GM18498 (cell line): ENCODE measurements at regions not wholly inside any gene's neighbourhood (a gene's known extent, or its start where the extent isn't known, plus 50 kb on each side); places are given as distances from the start of the nearest gene placed in this dataset.

Source experiments
- ATAC-seq: cut with Tn5 transposase; IDR thresholded peaks from one replicate; pipeline ENCODE4 v1.9.1; 2021; ENCODE audit warnings: mild to moderate bottlenecking, moderate library complexity; ENCODE audit not compliant: unreplicated experiment

- no peak for ATAC-seq
Measured at GRCh38 chr2:12381543-12382325, 335.0 kb upstream of the TRIB2 start.

GRCh38 chr2:12382366-12382765 is 334.4 kb upstream of the TRIB2 start:
- no peak for ATAC-seq

GRCh38 chr2:12389344-12390045 is 327.2 kb upstream of the TRIB2 start:
- no peak for ATAC-seq

- no peak for ATAC-seq
Measured at GRCh38 chr2:12391116-12391515, 325.6 kb upstream of the TRIB2 start.

GRCh38 chr2:12396699-12397098 is 320.0 kb upstream of the TRIB2 start:
- ATAC-seq, result no peak

- ATAC-seq, result no peak
Measured at GRCh38 chr2:12397854-12398253, 318.9 kb upstream of the TRIB2 start.

- no peak for ATAC-seq
Measured at GRCh38 chr2:12399240-12399639, 317.5 kb upstream of the TRIB2 start.

- ATAC-seq, result no peak
Measured at GRCh38 chr2:12400543-12400942, 316.2 kb upstream of the TRIB2 start.

GRCh38 chr2:12402440-12403139 is 314.1 kb upstream of the TRIB2 start:
- ATAC-seq, result no peak

- ATAC-seq, result no peak
Measured at GRCh38 chr2:12404497-12404896, 312.2 kb upstream of the TRIB2 start.

GRCh38 chr2:12407160-12407559 is 309.6 kb upstream of the TRIB2 start:
- no peak for ATAC-seq

- peak; percentile 96 for ATAC-seq
Measured at GRCh38 chr2:12412898-12413305, 303.8 kb upstream of the TRIB2 start.

GRCh38 chr2:12415536-12415935 is 301.2 kb upstream of the TRIB2 start:
- ATAC-seq, result no peak

GRCh38 chr2:12416600-12416999 is 300.1 kb upstream of the TRIB2 start:
- ATAC-seq, result no peak

- no peak for ATAC-seq
Measured at GRCh38 chr2:12417786-12418185, 298.9 kb upstream of the TRIB2 start.

GRCh38 chr2:12419803-12420202 is 296.9 kb upstream of the TRIB2 start:
- no peak for ATAC-seq

GRCh38 chr2:12421046-12421445 is 295.7 kb upstream of the TRIB2 start:
- no peak for ATAC-seq

GRCh38 chr2:12424219-12424618 is 292.5 kb upstream of the TRIB2 start:
- ATAC-seq, result no peak

GRCh38 chr2:12424809-12425208 is 291.9 kb upstream of the TRIB2 start:
- no peak for ATAC-seq

GRCh38 chr2:12428324-12428723 is 288.4 kb upstream of the TRIB2 start:
- ATAC-seq, result no peak

GRCh38 chr2:12428786-12429185 is 287.9 kb upstream of the TRIB2 start:
- ATAC-seq, result no peak
